Activated T-cell treated with anti-CD3 and anti-CD28 coated beads, Interleukin-2, amount 50 U/mL, for 4 hours (primary cell): ENCODE measurements at regions not wholly inside any gene's neighbourhood (a gene's known extent, or its start where the extent isn't known, plus 50 kb on each side); places are given as distances from the start of the nearest gene placed in this dataset.

Experiments used
- ATAC-seq, 2 donors: fragments of 200-7000 bp; cut with Tn5 transposase; one replicate each; pipeline ENCODE4 v1.10.0; 2021
- DNase-seq: peaks from one replicate; pipeline ENCODE4 v3.0.0-alpha.2; 2020
- H3K27me3 Mint-ChIP-seq: one replicate; pipeline ENCODE4 v1.8.0; 2021; ENCODE audit warnings: low read depth, mixed read lengths
- H3K36me3 Mint-ChIP-seq: one replicate; pipeline ENCODE4 v1.8.0; 2022; ENCODE audit warnings: mixed read lengths; ENCODE audit not compliant: insufficient read depth
- H3K4me1 Mint-ChIP-seq: one replicate; pipeline ENCODE4 v1.8.0; 2021; ENCODE audit warnings: low read depth, mixed read lengths
- H3K4me3 Mint-ChIP-seq: one replicate; pipeline ENCODE4 v1.8.0; 2021; ENCODE audit warnings: mild to moderate bottlenecking, moderate library complexity, mixed read lengths
- H3K9me3 Mint-ChIP-seq: one replicate; pipeline ENCODE4 v1.8.0; 2021; ENCODE audit warnings: mixed read lengths

DNA sequence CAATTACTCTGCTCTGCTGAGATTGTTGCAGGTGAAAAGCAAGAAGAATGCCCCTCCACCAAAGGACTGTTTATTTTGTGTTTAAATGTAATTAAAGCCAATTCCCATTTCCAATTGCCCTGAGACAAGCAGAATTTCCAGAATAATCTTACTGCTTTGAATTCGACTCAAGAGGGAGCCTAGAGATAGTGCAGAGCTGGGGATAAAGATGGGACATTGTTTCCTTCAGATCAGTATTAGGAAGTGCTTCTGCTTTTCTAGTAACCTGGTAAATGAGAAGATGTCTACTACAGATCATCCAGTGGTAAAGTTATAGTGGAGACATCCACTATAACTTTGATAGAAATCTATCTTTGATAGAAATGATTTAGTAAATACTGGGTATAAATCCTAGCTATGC lies 326.9 kb downstream of the UBE3D start:
- Mint-ChIP-seq H3K36me3 (no peaks in the 10 kb centered on the region), H3K9me3 (no peaks in the 10 kb centered on the region), H3K4me1 (no peaks in the 10 kb centered on the region), H3K4me3 (no peak overlapping the region), H3K27me3 (peaks cover 5% of the 10 kb centered on the region)
- DNase-seq (no peak), ATAC-seq (no peak)

DNA sequence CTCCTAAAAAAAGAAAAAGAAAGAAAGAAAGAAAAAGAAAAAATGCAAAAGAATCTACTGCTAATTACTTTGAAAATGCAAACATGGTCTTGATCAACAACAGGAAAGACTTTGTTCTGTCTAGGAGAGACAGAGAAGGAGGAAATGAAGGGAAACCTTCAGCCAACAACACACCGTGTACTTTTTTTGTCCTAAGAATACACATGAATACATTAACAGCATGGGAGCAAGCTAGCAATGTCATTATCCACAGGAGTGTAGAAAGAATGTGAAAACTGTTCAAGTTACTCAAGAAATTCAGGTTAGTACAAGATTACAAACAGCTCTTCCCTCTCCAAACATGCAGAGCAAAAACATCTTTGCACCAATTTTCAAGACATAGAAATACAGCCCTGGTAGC lies 326.3 kb downstream of the UBE3D start:
- H3K27me3 Mint-ChIP-seq = peaks cover 5% of the 10 kb centered on the region
- H3K9me3 Mint-ChIP-seq = no peaks in the 10 kb centered on the region
- H3K4me1 Mint-ChIP-seq = no peaks in the 10 kb centered on the region
- no peaks in the 10 kb centered on the region for H3K36me3 Mint-ChIP-seq
- ATAC-seq (no peak), DNase-seq (no peak)
- H3K4me3 Mint-ChIP-seq = no peak overlapping the region

DNA sequence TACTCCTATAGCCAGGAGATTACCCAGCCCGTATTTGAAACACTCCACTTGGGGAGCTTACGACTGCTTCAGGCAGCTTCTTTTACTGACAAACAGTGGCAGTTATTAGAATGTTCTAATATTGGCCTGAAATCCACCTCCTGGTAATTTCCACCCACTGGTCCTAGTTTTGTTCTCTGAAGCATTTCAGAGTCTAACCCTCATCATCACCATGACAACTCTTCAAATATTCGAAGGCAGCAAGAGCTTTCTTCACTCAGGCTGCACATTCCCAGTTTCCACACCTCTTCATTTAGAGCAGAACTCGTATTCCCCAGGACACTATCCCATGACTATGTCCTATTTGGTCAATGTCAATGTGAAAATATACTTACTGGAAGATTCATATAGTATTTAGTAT lies 325.6 kb downstream of the UBE3D start:
- no peak for ATAC-seq
- no peak overlapping the region for H3K4me3 Mint-ChIP-seq
- DNase-seq = no peak
- H3K9me3 Mint-ChIP-seq = no peaks in the 10 kb centered on the region
- H3K27me3 Mint-ChIP-seq = peaks cover 5% of the 10 kb centered on the region
- H3K4me1 Mint-ChIP-seq = no peaks in the 10 kb centered on the region
- H3K36me3 Mint-ChIP-seq = no peaks in the 10 kb centered on the region

DNA sequence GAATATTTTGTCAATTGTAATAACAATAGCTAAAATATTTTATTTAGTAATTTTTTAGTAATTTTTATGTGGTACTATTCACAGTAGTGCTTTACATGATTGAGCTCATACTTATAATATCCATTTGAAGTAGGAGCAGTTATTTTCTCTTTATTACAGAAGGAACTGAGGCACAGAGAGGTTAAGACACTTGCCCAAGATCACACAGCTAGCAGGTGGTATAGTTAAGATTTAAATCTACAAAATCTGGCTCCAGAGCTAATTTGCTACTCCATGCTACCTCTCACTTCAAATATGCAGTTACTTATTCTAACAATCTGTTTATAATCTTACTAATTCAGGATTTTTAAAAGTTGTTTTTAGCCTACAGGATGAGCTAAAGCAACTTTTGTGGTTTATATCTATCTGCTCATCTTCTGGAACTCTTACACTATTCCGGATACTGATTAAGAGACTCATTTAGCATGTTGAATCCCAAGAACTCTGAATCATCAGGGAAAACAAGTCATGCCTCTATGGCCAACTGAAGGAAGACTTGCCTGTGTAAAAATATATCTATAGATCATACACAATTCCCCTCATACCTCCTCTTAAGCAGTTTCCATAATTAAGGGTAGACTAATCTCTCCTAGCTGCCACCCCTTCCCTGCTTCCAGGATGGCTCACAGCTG lies 324.2 kb downstream of the UBE3D start:
- H3K4me1 Mint-ChIP-seq = no peaks in the 10 kb centered on the region
- no peaks in the 10 kb centered on the region for H3K27me3 Mint-ChIP-seq
- no peaks in the 10 kb centered on the region for H3K9me3 Mint-ChIP-seq
- ATAC-seq (no peak), DNase-seq (no peak)
- H3K36me3 Mint-ChIP-seq = no peaks in the 10 kb centered on the region
- no peak overlapping the region for H3K4me3 Mint-ChIP-seq

DNA sequence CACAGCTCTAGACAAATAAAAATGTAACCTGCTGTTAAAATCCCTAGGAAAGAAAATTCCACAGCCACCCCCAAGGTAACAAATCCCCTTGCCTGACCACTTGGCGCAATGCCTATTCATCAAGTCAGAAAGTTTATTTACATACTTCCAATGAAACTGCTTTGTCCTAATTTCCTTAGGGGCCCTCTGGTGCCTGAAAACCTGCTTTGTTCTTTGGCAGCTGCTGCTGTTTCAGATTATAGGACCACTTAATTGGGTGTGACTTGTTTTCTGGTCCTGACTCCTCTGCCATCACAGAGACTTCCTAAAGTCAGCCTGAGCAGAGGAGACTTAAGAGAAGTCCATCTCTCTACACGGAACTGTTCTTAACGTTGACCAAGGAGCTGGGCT lies 323.6 kb downstream of the UBE3D start:
- Mint-ChIP-seq H3K27me3 (no peaks in the 10 kb centered on the region), H3K4me1 (no peaks in the 10 kb centered on the region), H3K36me3 (no peaks in the 10 kb centered on the region), H3K4me3 (no peak overlapping the region), H3K9me3 (no peaks in the 10 kb centered on the region)
- ATAC-seq (no peak), DNase-seq (no peak)

DNA sequence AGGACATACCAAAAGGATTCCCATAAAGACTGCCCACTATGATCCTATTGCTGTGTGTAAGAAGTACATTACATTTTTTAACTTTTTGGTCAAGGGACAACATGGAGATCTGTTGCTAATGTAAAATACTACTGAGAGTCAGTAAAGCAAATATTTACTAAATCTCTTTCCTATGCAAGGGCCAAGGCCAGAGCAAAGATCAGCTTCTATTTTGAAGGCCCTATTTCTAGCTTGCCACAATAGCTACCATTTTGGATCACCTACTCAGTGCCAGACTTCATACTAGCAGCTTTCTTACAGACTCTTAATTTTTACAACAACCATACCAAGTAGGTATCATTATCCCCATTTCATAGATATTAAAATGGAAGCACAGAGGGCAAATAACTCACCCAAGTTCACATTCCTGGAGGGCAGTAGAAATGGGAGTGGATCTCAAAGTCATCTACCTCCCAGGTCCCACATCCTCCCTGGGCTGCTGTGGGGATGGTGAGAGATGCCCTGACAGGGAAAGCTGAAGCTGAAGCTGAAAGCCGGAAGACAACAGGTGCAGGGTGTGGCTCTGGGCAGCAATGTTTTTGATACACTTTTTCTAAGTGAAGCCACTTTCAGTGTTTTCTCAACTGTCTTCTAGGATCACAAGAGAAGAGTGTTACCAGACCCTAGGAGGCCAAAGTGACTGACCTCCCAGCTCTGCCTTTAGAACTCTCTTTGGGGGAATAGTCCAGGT lies 321.2 kb downstream of the UBE3D start:
- ATAC-seq (no peak), DNase-seq (no peak)
- Mint-ChIP-seq H3K4me3 (no peak overlapping the region), H3K4me1 (no peaks in the 10 kb centered on the region), H3K9me3 (no peaks in the 10 kb centered on the region), H3K27me3 (no peaks in the 10 kb centered on the region), H3K36me3 (no peaks in the 10 kb centered on the region)

DNA sequence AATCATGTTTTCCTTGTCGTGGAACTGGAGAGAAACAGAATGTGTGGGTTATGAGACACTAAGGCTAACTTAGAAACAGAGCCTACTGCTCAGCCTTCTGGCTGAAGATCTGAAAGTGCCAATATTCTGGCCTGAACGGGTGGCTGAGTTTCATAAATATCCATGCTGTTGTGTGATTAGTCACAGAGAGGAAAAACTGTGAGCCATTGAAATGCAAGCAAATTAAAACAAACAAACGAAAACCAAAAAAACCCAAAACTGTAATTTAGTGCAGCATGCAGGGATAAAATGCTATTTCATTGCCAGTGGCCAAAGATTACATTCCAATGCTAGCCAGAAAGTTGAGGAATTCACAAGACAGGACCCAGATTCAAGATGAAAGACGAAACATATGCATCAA lies 315.1 kb downstream of the UBE3D start:
- H3K9me3 Mint-ChIP-seq = no peaks in the 10 kb centered on the region

DNA sequence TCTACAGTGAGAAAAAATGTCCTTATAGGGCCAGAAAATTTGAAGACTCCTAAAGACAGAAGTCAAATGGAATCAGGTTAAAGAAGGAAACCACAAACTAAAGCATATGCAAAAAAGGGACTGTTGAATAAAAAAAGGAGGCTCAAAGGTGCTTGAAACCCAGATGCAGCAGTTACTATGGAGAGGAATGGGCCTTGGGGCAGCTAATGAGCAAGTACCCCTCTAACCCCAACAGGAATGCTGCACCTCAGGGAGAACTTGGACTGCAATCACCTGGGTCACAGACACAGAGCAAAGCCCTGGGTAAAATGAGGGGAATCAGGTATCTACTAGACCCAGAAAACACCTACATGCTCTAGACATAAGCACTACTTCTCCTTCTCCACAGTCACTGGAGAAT lies 313.9 kb downstream of the UBE3D start:
- DNase-seq (no peak), ATAC-seq (no peak)
- H3K4me3 Mint-ChIP-seq = no peak overlapping the region
- no peaks in the 10 kb centered on the region for H3K9me3 Mint-ChIP-seq
- H3K4me1 Mint-ChIP-seq = no peaks in the 10 kb centered on the region
- H3K27me3 Mint-ChIP-seq = no peaks in the 10 kb centered on the region
- H3K36me3 Mint-ChIP-seq = no peaks in the 10 kb centered on the region

More for the DNA sequence above, 315.1 kb downstream of the UBE3D start:
- Mint-ChIP-seq H3K36me3 (no peaks in the 10 kb centered on the region), H3K4me1 (no peaks in the 10 kb centered on the region), H3K27me3 (no peaks in the 10 kb centered on the region), H3K4me3 (no peak overlapping the region)
- ATAC-seq (no peak), DNase-seq (no peak)

DNA sequence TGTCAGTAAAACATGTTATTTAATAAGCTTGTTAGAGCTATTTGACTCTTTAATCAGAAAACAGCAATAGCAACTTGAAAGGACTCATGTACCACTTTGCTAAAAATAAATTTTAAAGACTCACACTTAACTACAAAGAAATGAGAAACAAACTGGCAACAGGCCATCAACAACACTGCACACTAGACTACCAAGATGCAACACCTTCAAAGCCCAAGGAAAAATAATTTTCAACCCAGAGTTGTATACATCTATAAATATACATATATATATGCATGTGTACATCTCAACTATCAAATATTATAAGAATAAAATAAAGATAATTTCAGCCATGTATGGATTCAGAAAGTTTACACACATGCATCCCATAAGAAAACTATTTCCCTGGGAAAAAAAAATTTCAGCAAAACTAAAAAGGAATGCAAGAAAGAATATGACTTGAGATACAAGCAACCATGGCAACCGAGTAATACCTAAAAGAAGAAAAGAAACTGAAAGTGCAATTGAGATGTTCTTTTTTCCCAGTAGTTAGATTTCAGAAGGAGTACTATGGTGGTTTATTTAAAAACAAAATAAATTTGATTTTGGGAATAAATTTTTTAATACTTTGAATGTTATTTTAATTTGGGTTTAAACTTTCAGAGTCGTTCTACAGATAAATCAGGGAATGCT lies 303.8 kb downstream of the UBE3D start:
- Mint-ChIP-seq H3K36me3 (no peaks in the 10 kb centered on the region), H3K4me3 (no peak overlapping the region), H3K4me1 (no peaks in the 10 kb centered on the region), H3K9me3 (no peaks in the 10 kb centered on the region), H3K27me3 (peaks cover 5% of the 10 kb centered on the region)
- DNase-seq (no peak), ATAC-seq (no peak)

DNA sequence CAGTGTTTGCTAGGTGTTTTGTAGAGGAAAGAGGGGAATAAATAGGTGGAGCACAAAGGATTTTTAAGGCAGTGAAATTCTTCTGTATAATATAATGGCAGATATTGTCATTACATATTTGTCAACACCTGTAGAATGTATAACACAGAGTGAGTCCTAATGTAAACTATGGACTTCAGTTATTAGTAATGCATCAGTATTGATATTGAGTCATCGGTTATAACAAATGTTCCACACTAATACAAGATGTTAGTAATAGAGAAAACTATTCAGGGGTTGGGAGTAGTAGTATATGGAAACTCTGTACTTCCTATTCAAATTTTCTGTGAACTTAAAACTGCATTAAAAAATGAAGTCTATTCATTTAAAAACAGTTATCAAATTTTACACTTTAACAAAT lies 299.2 kb downstream of the UBE3D start:
- ATAC-seq (no peak), DNase-seq (no peak)
- Mint-ChIP-seq H3K36me3 (no peaks in the 10 kb centered on the region), H3K9me3 (no peaks in the 10 kb centered on the region), H3K27me3 (no peaks in the 10 kb centered on the region), H3K4me1 (no peaks in the 10 kb centered on the region), H3K4me3 (no peak overlapping the region)

DNA sequence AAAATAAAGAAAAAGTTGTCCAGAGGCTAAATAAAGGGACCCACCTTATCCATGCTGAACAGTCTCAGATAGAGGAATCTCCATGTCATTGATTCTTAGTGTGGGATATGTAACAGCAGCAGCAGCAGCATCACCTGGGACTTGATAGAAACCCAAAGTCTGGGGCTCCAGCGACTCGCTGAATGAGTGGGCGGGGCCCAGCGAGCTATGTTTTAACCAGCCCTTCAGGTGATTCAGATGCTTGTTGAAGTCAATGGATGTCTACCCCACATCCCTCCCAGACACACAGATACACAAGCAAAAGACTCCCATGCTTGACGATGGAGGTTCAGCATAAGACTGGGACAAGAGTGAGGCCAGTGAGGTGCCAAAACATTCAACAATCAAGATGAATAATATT lies 298.6 kb downstream of the UBE3D start:
- ATAC-seq (no peak), DNase-seq (no peak)
- Mint-ChIP-seq H3K4me3 (no peak overlapping the region), H3K27me3 (no peaks in the 10 kb centered on the region), H3K9me3 (no peaks in the 10 kb centered on the region), H3K36me3 (no peaks in the 10 kb centered on the region), H3K4me1 (no peaks in the 10 kb centered on the region)

DNA sequence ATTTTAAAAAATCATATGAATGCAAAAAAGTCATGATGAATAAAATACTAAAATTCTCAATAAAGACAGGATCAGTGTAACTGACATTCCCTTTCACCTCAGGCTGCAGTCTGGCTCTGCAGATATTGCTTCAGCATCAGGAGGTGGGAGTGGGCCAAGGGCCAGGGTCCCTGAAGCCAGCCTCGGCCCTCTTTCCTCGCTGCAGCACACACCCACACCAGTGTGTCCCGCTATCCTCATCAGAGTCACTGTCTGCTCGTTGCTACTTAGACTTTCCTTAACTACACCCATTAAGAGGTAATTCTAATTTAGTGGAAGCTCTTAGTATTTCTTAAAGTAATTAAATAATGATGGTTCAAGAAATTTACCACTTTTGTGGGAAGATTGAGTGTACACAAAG lies 298.2 kb downstream of the UBE3D start:
- Mint-ChIP-seq H3K4me1 (no peaks in the 10 kb centered on the region), H3K36me3 (no peaks in the 10 kb centered on the region), H3K9me3 (no peaks in the 10 kb centered on the region), H3K4me3 (no peak overlapping the region), H3K27me3 (no peaks in the 10 kb centered on the region)
- no peak for DNase-seq
- ATAC-seq = no peak

DNA sequence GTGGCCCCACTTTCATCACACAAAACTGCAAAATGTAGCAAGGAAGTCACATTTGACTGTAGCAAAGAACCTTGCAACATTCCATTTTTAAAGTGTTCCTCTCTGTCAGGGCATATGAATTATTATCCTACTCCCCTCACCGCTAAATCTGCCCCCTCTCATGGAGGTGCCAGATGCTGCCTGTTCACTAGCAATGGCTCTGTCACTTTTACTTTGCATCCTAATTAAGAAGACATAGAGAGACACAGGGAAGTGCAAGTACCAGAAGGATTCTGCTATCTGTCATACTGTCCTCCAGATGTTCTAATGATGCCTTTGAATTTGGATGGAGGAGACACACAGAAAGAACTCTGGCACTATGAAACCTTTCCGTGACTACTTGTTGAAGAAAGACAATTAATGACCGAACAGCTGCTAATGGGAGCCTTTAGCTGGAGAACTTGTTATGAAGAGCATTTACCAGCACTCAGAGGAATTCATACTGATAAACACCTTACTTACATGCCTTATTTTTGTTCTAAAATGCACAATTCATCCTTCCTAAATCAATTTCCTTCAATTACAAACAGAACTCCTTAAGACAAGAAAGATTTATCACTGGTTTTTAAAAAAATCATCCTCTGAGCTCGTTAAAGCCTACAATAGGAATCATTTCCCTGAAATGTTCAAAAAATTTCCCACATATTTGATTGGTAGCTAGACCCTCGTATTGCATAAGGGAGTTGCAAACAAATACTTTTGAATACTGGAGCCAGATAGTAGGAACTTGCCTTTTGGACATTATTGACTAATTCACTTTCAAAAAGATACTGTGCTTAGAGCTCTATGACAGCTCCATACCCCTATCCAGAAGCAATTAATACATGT lies 292.6 kb downstream of the UBE3D start:
- Mint-ChIP-seq H3K36me3 (no peaks in the 10 kb centered on the region), H3K4me3 (no peak overlapping the region), H3K27me3 (no peaks in the 10 kb centered on the region), H3K9me3 (no peaks in the 10 kb centered on the region), H3K4me1 (no peaks in the 10 kb centered on the region)
- ATAC-seq (no peak), DNase-seq (no peak)

DNA sequence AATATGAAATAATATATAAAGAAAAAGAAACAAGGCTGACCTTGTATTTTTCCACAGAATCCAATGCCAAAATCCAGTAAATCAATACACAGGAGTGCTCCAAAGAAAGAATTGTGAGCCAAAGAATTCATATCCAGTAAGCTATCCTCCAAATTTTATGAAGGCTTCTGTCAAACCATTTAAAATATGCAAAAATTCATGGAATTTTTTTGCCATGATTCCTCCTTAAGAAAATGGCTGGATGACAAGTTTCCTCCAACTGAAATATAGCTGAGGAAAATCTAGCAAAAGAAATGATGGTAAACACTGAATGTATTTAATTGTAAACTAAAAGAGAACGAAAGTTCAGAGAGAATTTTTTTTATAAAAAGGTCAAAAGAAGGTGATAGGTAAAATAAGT lies 290.3 kb downstream of the UBE3D start:
- ATAC-seq = no peak
- no peak for DNase-seq
- Mint-ChIP-seq H3K27me3 (no peaks in the 10 kb centered on the region), H3K4me3 (no peak overlapping the region), H3K36me3 (no peaks in the 10 kb centered on the region), H3K4me1 (no peaks in the 10 kb centered on the region), H3K9me3 (no peaks in the 10 kb centered on the region)
